Uterus (tissue), 2 donors: ENCODE measurements at regions not wholly inside any gene's neighbourhood (a gene's known extent, or its start where the extent isn't known, plus 50 kb on each side); places are given as distances from the start of the nearest gene placed in this dataset.

Experiments
- POLR2A ChIP-seq, 2 donors: fragments of 450-650 bp; IDR thresholded peaks; one replicate each; pipeline ENCODE4 v1.6.1; 2016; ENCODE audit warnings: antibody characterized with exemption in 2 of 2, mild to moderate bottlenecking in 1 of 2, moderate library complexity in 1 of 2
- TF ChIP-seq, protein P1 (sequence below), 4 experiments: fragments of 200-600 bp in 2 of 4; fragments of 450-650 bp in 2 of 4; sonication (generic) in 2 of 4; IDR thresholded peaks; one replicate each; pipeline ENCODE4 v1.5.1; 2016 to 2019; ENCODE audit warnings: antibody characterized with exemption in 4 of 4, mild to moderate bottlenecking in 2 of 4, moderate library complexity in 1 of 4

DNA sequence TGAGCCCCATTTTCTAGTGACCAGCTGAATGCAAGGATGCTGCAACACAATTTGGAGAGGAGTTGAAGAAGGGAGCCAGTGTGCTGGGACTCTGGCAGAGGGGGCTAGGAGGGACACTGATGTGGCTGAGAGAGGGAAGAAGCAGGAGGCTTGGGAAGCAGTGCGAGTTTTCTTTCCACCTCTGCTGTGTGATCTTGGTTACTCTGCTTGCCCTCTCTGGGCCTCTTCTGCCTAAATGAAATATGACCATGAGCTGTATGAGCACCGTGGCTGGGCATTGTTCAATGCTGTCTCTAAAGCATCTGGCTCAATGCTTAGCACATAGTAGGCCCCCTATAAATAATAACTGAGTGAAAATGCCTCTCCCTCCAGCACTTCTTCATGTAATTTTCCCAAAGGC, 65.3 kb upstream of the PAX7 start:
- no peak for TF ChIP-seq POLR2A (IDR thresholded peaks at IDR 0.05)
- TF ChIP-seq, protein P1, sequence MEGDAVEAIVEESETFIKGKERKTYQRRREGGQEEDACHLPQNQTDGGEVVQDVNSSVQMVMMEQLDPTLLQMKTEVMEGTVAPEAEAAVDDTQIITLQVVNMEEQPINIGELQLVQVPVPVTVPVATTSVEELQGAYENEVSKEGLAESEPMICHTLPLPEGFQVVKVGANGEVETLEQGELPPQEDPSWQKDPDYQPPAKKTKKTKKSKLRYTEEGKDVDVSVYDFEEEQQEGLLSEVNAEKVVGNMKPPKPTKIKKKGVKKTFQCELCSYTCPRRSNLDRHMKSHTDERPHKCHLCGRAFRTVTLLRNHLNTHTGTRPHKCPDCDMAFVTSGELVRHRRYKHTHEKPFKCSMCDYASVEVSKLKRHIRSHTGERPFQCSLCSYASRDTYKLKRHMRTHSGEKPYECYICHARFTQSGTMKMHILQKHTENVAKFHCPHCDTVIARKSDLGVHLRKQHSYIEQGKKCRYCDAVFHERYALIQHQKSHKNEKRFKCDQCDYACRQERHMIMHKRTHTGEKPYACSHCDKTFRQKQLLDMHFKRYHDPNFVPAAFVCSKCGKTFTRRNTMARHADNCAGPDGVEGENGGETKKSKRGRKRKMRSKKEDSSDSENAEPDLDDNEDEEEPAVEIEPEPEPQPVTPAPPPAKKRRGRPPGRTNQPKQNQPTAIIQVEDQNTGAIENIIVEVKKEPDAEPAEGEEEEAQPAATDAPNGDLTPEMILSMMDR (IDR thresholded peaks at IDR 0.05): no peak
